ENCODE measurements at regions not wholly inside any gene's neighbourhood (a gene's known extent, or its start where the extent isn't known, plus 50 kb on each side); places are given as distances from the start of the nearest gene placed in this dataset.

DNA sequence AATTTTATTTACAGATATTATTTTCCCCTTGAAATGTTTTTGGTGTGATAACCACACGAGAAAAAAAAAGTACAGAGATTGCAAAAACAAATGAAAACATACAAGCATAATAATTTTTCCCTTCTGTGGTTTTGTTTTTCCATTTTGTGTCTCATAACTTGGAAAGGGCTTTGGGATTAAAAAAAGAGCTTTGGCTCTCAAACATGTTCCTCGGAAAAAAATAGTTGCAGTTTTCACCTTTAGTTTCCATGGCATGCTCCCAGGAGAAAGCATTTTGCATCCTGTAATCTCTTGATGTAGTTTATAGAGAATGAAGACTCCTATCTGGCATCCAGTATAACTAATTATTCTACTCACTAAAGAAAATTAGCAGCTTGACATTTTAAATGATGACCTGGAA lies 362.1 kb upstream of the PDGFD start:
- no peak for DNase-seq (ENCODE audit: low read depth)

DNA sequence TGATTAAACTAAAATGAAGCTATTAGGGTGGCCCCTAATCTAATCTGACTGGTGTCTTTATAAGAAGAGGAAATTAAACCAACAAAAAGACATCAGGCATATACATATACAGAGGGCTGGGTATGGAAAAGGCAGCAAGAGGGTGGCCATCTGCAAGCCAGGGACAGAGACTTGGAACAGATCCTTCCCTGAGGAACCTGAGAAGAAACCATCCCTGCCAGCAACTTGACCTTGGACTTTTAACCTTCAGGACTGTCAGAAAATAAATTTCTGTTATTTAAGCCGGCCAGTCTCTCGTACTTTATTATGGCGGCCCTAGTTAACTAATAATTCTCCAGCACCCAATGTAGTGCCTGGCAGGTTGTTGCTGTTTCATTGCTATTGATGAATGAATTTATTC lies 361.5 kb upstream of the PDGFD start:
- no peak for DNase-seq (ENCODE audit: low read depth)

DNA sequence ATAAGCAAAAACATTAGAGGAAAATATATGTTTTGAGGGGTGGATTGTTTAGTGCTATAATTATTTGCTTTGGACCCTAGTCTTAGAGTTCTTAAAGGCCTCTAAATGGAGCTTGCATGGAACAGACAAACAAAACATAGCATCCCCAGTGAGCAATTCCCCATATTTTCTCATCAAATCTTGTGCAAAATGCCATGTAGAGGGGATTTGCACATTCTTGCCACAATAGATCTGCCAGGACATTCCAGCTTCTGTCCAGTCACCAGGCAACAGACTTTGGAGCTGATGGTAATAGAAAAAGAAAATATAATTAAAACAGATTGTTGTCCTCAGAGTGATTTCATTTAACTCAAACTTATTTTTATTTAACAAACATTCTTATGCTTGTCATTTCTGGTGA lies 360.3 kb upstream of the PDGFD start:
- no peak for DNase-seq (ENCODE audit: low read depth)

DNA sequence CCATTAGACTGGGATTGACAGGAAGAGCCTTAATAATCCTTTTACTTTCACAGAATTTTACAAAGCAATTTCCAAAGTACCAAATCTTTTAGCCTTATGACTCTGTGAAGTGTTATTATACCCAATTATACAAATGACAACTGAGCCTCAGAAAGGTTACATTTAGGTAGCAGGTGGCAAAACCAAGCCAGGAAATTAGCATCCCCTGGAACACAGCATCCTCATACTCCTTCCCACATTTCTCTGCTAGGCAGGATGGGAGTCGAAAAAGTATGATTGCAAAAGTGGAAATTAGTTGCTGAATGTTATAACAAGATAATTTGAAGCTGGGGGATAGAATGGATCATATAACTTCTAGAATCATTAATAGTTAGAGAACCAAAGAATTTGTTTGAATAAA lies 359.7 kb upstream of the PDGFD start:
- no peak for DNase-seq (ENCODE audit: low read depth)

DNA sequence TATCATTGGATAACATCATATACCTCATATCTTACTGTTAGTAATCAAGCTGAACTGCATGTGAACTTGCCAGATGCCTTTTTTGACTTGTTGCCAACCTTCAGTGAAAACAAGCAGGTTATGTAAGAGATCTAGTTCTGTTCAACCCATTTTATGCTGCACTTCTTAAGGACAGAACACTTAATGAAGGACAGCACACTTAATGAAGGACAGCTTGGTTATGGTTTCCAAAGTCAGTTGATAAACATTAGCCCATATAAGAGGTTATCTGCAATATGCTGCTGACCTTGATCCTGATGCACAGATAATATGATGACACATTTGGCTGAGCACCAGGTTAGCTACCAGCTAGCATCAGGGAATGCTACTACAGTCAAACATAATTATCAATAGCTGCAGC lies 358.7 kb upstream of the PDGFD start:
- DNase-seq (ENCODE audit: low read depth), result no peak

DNA sequence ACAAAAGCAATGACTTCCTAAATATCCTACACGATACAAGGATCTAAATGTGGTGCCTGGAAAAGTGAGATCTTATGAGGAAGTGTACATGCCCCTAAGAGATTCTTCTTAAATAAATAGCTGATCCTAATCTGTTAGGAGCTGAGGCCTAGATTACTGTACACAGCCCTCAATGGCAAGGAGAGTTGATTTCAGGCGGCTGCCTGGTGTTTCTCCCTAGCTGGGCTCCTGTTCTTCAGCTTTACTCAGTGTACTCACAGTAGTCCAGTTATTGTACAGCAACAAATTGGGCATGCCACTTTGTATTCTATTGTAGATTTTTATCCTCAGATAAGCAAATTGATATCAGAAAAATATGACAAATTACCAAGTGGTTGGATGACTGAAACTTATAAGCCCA lies 358.2 kb upstream of the PDGFD start:
- DNase-seq (ENCODE audit: low read depth), result no peak

DNA sequence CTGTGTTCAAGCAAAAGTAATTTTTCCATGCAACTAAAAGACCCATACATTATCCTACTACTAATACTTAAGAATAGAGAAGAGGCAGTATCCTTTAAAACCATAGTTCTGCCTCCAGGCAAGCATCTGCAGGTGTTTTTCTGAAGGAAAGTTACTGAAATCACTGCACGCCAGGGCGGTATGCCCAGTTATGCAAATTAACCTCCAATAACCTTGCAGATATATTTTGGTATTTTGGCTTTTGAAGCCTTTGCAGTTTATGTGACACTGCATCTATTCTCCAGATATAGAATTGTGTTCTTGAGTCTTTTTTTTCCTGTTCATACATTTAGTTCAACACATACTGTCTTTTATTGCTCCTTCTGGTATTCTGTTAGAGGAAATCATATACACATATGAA lies 346.2 kb upstream of the PDGFD start:
- DNase-seq (ENCODE audit: low read depth), result no peak

DNA sequence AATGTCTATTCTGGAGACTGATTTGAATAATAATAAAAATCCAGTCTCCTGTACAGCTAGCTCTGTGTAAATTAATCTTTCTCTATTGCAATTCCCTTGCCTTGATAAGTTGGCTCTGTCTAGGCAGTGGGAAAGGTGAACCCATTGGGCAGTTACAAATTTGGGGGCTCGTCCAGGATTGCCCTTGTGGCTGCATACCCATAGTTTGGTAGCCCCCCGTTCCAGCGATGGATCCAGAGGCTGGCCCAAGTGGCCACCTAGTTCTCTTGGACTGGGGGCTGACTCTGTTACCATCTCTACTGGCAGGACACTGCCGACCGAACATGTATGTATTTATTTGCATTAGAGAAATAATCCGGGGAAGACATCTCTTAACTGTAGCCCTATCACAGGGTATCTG lies 326.2 kb upstream of the PDGFD start:
- no peak for DNase-seq (ENCODE audit: low read depth)

DNA sequence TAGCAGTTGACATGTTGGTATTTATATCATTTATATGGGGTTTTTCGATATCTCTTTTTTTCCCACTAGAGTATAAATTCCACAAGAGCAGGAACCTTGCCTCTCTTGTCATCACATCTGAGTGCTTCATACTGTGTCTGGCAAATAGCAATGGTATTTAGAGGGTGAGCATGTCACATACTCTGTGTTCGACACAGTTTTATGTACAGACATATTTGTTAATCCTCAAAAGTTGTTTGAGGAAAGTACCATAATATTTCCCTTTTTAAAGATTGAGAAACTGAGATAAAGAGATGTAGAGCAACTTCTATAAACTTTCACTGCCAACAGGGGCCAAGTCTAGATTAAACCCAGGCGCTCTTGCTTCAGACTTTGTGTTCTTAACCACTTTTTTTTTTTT lies 324.6 kb upstream of the PDGFD start:
- DNase-seq (ENCODE audit: low read depth), result no peak

DNA sequence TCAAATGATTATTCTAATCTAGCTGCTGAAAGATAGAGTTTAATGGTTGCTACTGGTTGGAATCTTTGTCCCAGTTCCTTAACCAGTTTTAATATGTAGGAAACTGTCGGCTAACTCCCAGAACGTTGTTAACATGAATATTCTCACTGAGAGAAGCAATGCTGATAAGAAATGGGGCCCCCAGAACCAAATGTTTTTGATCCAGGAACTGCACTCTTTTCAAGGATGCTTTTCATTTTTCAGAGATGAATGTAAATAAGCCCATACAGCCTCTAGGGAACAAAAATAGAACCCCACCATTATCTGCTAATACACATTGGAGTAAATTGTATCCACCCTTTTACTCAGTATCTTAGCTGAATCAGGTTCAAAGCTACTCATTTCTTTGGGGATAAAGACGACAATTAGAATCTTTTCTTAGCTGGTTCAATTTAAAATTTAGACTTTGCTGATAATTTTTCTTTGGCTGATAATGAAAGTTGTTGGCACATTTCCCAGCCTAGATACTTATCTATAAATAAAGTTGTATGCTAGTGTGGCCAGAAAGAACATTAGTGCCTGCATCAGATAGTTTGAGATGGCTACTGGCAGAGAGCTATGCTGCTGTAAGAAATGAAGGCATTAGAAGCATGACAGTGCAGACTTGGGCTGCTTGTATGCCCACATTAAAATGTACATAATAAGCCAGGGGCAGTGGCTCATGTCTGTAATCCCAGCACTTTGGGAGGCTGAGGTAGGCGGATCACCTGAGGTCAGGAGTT lies 323.3 kb upstream of the PDGFD start:
- DNase-seq (ENCODE audit: low read depth), result no peak

DNA sequence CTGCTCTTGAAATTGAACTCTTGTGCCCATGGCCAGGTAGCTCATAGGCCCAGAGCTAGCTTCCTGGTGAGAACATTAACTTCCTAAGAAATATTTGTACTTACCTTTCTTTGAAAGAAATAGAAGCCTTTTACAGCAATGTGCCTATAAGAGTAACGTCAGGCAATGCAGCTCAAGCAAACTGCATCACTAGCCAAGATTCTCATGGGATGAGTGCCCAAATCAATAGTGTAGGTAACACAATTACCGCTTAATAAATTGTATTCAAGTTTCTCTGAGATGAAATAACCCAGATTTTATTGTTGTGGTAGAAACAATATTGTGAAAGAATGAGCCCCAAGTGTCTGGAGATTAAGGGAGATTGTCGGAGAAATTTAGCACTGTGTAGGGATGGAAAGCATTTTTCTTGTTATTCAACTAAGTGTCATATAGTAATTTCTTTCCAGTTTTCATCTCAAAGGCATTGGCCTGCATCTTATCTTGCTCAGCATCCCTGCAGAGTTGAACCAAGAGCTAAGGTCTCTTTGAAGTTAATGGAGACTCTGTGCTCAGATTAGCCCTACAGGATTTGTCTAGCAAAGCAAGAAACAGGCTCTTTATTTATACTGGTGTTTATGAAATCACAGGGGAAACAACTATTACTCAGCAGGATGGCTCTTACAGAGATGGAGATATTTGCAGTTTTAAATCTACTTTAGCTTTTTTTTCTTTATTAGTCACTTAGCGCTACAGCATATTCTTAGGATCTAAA lies 321.0 kb upstream of the PDGFD start:
- no peak for DNase-seq (ENCODE audit: low read depth)

DNA sequence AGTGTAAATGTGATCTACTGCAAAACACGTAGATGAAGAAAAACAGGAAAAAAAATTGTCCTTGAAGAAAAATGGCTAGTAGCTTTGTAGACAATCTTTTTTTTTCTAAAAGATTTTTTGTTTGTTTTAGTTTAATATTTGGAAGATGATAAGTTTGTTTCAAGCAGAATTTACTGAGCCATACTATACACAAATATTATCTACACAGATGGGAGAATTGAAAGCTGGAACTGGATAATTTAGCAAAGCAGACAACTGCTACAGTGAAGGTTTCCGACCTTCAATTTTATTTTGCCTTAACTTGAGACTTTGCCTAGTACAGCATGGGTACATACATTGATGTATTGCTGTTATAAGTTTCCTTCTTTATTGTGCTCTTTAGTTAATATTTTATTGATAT lies 313.0 kb upstream of the PDGFD start:
- DNase-seq (ENCODE audit: low read depth), result no peak

DNA sequence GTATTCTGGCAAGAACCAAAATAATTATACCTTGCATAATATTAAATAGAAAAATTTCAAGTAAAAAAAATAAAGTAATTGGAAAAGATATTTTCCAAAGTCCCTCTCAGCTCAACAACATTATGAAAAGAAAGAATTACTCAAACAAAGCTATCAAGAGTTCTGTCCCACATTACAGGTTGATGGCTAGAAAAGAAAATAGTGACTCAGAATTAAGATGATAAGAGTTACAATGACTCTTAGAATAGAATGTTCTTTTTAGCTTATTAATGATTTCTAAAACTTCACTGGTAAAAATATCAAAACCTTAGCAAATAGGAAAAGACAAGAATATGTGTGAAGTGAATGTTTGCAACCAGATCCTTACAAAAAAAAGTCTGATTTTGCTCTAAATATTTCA lies 312.5 kb upstream of the PDGFD start:
- no peak for DNase-seq (ENCODE audit: low read depth)

DNA sequence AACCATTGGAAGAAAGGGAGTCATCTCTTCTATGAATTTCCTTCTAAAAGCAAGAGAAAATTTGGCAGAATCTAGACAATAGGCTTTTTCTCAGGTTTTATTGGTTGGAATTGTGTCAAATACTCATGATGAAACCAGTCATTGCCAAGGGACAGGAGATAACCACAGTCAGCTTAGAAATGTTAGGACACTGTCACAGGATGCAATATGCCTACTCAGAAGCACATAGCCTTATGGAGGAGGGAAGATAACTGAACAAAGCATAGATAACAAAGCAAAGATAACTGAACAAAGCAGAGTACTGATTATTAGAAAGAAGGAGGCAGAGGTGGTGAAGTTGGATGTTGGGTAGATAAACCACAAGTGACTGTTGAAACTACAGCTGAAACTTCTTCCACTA lies 303.5 kb upstream of the PDGFD start:
- no peak for DNase-seq (ENCODE audit: low read depth)

DNA sequence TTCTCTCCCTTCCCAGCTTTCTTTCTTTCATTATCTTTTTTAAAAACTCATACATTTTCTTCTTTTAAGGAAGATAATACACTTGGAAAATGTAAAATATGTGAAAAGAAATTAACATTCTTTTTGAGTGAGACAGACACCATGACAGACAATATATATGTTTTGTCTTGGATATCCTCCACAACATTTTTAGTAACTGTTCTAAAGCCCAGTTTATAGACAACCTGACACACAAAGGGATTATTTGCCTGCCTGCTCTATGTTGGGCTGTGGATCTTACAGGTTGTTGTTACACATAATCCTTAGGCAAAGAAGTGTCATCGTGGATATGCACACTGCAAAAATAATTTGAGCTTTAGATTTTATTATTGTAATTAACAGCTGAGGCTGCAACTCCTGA lies 301.4 kb upstream of the PDGFD start:
- DNase-seq (ENCODE audit: low read depth), result no peak

DNA sequence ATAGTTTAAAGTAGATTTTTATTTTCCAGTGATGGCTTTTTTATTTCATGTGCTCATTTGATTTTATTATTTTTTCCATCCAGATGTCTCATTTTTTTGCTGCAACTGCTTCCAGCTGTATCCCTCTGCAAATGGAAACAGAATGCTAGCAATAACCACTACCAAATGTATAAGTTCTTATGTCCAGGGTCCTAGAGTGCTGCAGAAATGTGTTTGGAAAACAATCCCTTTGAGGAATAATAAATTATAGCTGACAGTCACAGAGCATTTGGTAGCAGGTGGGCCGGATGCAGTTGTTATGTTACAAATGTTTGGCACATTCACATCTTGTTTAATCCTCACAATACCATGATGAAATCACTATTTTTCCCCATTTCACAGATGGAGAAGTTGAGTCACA lies 300.7 kb upstream of the PDGFD start:
- DNase-seq (ENCODE audit: low read depth), result no peak

DNA sequence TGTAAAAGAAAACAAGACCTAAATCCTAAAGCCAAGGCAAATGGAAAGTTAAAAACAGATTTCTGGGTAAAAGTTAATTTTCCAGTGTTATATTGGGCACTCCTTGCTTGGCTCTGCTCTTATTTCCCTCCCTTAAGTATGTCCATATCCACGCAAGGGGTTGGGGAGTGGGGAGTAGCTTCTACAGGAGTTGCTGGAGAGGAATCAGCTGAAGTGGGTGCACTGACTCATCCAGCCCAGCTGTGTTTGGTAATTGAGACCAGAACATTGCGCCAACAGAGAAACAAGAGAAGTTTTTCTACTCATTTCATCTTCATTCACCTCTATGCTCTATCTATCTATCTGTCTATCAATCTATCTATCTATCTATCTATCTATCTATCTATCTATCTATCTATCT lies 298.4 kb upstream of the PDGFD start:
- no peak for DNase-seq (ENCODE audit: low read depth)

DNA sequence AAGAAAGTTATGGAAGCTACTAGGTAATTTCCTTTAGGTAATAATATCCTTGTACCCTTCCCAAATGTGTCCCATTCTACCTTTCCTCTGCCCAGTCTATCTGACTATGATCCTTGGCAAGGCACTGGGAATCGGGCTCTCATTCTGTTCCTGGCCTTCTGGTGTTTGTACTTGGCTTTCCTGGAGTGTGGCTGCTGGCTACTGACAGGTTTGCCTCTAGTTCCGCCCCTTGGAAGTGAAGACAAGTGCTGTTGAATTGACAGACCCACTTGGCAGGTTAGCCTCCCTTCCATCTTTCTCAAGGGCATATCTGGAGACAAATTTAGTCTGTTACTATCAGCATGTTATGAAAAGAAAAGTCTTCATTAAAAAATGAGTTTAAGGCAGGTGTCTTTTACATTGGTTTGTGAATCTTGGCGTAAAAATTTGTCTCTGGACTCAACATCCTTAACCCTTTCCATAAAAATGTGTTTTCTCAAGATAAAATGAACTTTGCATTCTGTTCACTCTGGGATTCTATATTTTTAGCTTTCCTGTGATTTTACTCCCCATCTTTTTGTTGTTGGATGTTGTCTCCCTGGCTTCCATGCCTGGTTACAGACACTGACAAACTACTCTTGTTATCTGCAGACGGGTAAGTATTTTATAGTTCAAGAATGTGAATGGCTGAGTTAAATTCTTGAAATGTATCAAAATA lies 287.4 kb upstream of the PDGFD start:
- no peak for DNase-seq (ENCODE audit: low read depth)

DNA sequence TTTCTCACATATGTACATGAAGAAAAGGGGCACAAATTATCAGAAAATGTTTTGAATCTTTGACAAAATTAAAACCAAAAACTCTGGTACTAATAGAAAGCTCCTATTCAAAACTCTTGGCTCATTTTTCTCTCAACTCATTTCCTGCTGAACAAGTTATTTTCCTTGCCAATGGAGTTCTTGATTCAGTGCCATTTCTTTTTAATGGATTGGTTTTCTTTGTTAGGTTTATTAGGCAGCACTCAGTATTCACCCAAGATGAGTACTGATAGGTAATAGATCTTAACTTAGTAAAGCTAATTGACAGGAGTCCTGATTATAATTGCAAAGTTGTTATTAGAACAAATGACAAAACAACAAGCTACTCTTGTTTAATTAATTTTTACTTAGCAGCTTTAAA lies 279.4 kb upstream of the PDGFD start:
- no peak for DNase-seq (ENCODE audit: low read depth)

DNA sequence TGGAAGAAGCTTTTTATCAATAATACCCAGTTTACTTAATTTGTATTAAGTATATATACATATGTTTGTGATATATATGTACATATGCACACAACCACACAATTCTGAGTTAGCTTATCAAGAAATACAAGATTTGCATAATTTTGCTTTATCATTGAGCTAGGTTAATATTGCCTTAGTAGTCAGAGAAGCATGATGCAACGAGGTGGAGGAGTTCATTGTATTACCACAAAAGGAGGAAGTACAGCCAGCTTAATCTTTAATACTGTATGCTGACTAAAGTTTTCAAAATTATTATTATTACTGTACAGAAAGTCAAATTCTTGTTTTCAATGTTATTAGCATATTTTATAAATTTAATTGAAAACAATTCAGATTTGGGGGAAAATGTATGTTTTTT lies 278.4 kb upstream of the PDGFD start:
- DNase-seq (ENCODE audit: low read depth), result no peak

DNA sequence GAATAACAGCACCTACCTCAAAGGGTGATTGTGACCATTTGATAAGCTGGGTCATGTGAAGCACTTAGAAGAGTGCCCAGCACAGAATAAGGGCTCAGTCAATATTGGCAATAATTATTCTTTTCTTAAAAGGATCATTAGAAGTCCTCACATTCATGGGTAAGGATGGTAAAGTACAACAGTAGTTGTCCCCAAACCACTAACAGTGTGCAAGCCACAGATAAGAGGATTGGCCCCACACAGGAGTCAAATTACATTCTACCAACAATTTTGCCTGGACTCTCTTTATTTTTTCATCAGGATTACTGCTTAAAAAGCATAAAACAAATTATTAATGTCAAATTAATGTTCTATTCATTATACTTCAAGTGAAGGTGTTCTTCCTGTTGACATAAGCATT lies 271.5 kb upstream of the PDGFD start:
- DNase-seq (ENCODE audit: low read depth), result no peak

DNA sequence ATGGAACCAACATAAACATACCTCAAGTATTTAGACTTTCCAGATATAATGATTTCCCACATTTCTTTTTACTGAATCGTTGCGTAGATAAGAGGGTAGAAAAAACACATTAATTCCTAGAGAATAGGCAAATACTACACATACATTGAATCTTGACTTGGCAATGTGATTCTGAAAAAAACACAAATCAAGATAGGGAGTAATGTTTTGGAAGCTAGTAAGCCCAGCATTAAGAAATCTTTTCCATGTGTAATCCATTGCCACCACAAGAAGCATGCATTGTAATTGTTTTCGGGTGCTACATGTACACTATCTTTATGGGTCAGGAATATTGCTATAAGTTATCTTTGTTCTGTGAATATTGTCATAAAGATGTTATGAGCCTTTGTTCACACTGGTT lies 269.8 kb upstream of the PDGFD start:
- no peak for DNase-seq (ENCODE audit: low read depth)

DNA sequence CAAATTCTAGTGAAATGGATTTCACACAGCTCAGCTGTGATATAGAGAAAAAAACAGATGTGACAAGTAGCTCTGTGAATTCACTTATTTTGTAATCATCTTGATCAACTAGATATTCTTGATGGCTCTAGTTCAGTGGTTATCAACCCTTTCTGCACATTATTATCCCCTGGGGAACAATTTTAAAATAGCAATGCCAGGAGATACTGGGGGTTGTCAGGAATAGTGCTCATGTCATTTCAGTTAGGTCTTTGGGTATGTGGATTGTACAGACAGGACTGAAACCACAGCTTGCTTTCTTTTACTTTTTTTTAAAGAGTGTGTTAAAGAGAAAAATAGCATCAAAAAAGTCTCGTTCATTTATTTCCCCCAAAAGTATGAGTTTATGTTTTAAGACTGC lies 269.0 kb upstream of the PDGFD start:
- DNase-seq (ENCODE audit: low read depth), result no peak

All from activated T-cell treated with anti-CD3 and anti-CD28 coated beads for 48 hours (primary cell).